Panc1 (cell line): ENCODE measurements at regions not wholly inside any gene's neighbourhood (a gene's known extent, or its start where the extent isn't known, plus 50 kb on each side); places are given as distances from the start of the nearest gene placed in this dataset.

Experiments
- ATAC-seq: fragments of 200-7000 bp; cut with Tn5 transposase; 2 replicates; pipeline ENCODE4 v1.9.1; 2020; ENCODE audit warnings: mild to moderate bottlenecking, moderate library complexity
- BruUV-seq: library from RNA; stranded (reverse); fragments of 400-500 nt; replicated peaks from 2 replicates; lab custom pipeline; 2021; lab: Mats Ljungman, UMichigan
- CTCF ChIA-PET: fragments of 300-600 bp; sonication (Branson Sonifier 250); formaldehyde crosslinking; loops from one replicate; lab custom pipeline; 2022; ENCODE audit warnings: antibody characterized with exemption; lab: Charles Lee
- POLR2A ChIA-PET: fragments of 300-600 bp; sonication (Branson Sonifier 250); formaldehyde crosslinking; loops from one replicate; lab custom pipeline; 2022; ENCODE audit warnings: antibody characterized with exemption; lab: Charles Lee
- DNase-seq: peaks from one replicate; pipeline ENCODE4 v3.0.0-alpha.2; 2010; ENCODE audit warnings: low read depth, low spot score
- H3K27ac ChIP-seq: 2 replicates; pipeline ENCODE4 v1.5.1; 2011; ENCODE audit warnings: mild to moderate bottlenecking, low read length, inconsistent platforms
- H3K27me3 ChIP-seq: fragments of 200-500 bp; sonication (Bioruptor generic); 2 replicates; pipeline ENCODE4 v1.6.0; 2014; ENCODE audit warnings: low read length, inconsistent platforms; ENCODE audit not compliant: control insufficient read depth, insufficient read depth
- H3K36me3 ChIP-seq: fragments of 200-500 bp; sonication (Bioruptor generic); 2 replicates; pipeline ENCODE4 v1.5.1; 2014; ENCODE audit warnings: inconsistent platforms, mild to moderate bottlenecking, low read length, moderate library complexity; ENCODE audit not compliant: control insufficient read depth, insufficient read depth
- H3K4me1 ChIP-seq: 2 replicates; pipeline ENCODE4 v1.5.1; 2011; ENCODE audit warnings: inconsistent platforms, mild to moderate bottlenecking, low read length, moderate library complexity; ENCODE audit not compliant: control insufficient read depth, insufficient read depth
- H3K4me3 ChIP-seq, 2 experiments: 2 replicates each; pipeline ENCODE4 v1.5.1; 2011 to 2012; ENCODE audit warnings: low read depth in 2 of 2, low read length in 2 of 2, mild to moderate bottlenecking in 2 of 2, inconsistent platforms in 1 of 2, moderate library complexity in 1 of 2
- H3K9me3 ChIP-seq: fragments of 200-500 bp; sonication (Bioruptor generic); 2 replicates; pipeline ENCODE4 v1.5.1; 2014; ENCODE audit warnings: low read depth, mild to moderate bottlenecking, inconsistent platforms, low read length, moderate library complexity; ENCODE audit not compliant: control insufficient read depth, insufficient read depth
- CTCF ChIP-seq: fragments of 450-650 bp; IDR thresholded peaks from 2 replicates; pipeline ENCODE4 v1.5.1; 2017; ENCODE audit warnings: mild to moderate bottlenecking
- POLR2AphosphoS5 ChIP-seq: IDR thresholded peaks from 2 replicates; pipeline ENCODE4 v1.6.1; 2012; ENCODE audit warnings: mild to moderate bottlenecking, low read depth, low read length, moderate library complexity
- REST ChIP-seq, 2 experiments: IDR thresholded peaks; 2 replicates each; pipeline ENCODE4 v1.6.1; 2011 to 2012; ENCODE audit warnings: low read depth in 2 of 2, control low read depth in 1 of 2, low read length in 1 of 2, mild to moderate bottlenecking in 1 of 2, moderate library complexity in 1 of 2; ENCODE audit not compliant: insufficient read depth in 1 of 2
- SIN3A ChIP-seq: IDR thresholded peaks from 2 replicates; pipeline ENCODE4 v1.6.1; 2012; ENCODE audit warnings: low read depth, mild to moderate bottlenecking, low read length, moderate library complexity, borderline replicate concordance; ENCODE audit not compliant: insufficient read depth
- TCF7L2 ChIP-seq: IDR thresholded peaks from 2 replicates; pipeline ENCODE4 v1.6.1; 2011; ENCODE audit warnings: mild to moderate bottlenecking, low read depth, low read length, inconsistent platforms
- in situ Hi-C: cut with HindIII; loops from 2 replicates; pipeline ENCODE4 v1.10.0; 2016; ENCODE audit warnings: low sequenced_read_pairs, low pct_unique_long_range_greater_than_20kb
- intact Hi-C: fragments of 100-400 bp; cut with micrococcal nuclease; formaldehyde crosslinking; loops from one replicate; pipeline ENCODE4 v1.10.0; 2022; ENCODE audit not compliant: unreplicated experiment

DNA sequence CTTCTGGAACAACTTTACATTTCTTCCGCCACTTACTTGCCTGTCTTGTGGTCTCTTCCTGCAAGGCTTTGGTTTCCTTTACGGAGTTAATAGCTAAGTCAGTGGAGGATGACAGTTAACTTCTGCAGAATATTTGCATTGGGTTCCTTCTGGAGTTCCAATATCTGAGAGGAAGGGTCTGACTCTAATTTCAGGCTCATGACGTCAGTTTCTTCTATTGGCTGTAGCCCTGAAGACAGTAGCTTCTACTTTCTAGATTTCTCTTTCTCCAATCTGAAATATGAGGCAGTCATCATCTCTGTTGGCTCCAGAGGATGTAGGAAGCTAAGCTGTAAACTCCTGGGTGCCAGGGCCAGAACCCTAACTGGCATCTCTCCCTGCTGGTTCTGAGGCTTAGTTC lies 76.7 kb downstream of the FRMPD3 start:
- no TSS peak for BruUV-seq
- Histone ChIP-seq H3K9me3 (no peaks in the 10 kb centered on the region), H3K36me3 (no peaks in the 10 kb centered on the region), H3K27me3 (no peaks in the 10 kb centered on the region), H3K27ac (no peak overlapping the region), H3K4me3 (no peak overlapping the region), H3K4me1 (no peaks in the 10 kb centered on the region)
- ChIA-PET POLR2A (no interaction called here), CTCF (no interaction called here)
- no peak for DNase-seq
- in situ Hi-C loops, result no loop called here
- TF ChIP-seq REST (IDR thresholded peaks at IDR 0.05; ENCODE audit: insufficient read depth in 1 of 2, low read depth in 2 of 2, low read length in 1 of 2) (no peak), TCF7L2 (no peak), CTCF (no peak)
- intact Hi-C loops, result no loop called here
- ATAC-seq, result no peak

GRCh38 chrX:107530141-107530540 lies 80.7 kb downstream of the FRMPD3 start:
- H3K4me1 ChIP-seq, result no peaks in the 10 kb centered on the region
- BruUV-seq, result no TSS peak
- DNase-seq, result no peak
- CTCF ChIA-PET, result no interaction called here
- H3K36me3 ChIP-seq, result no peaks in the 10 kb centered on the region
- no peaks in the 10 kb centered on the region for H3K9me3 ChIP-seq
- no peak overlapping the region for H3K4me3 ChIP-seq
- TF ChIP-seq SIN3A (no peak), REST (IDR thresholded peaks at IDR 0.05; ENCODE audit: insufficient read depth in 1 of 2, low read depth in 2 of 2, low read length in 1 of 2) (no peak), POLR2AphosphoS5 (no peak), TCF7L2 (no peak), CTCF (no peak)
- intact Hi-C loops, result loop anchor here (10.0 kb wide), 2 partner anchors 245 to 365 kb away; partner anchors contain the start of genes NCBP2L and TSC22D3
- in situ Hi-C loops, result no loop called here
- ATAC-seq, result no peak
- H3K27me3 ChIP-seq, result no peaks in the 10 kb centered on the region; the same call in 1 of the 2 replicates
- POLR2A ChIA-PET, result interaction anchor here (0.6 kb wide), 1 partner anchor 101 kb away, joined by 3 read pairs; no protein-coding TSS in a partner anchor
- no peak overlapping the region for H3K27ac ChIP-seq
